GM18508 (cell line): ENCODE measurements at regions not wholly inside any gene's neighbourhood (a gene's known extent, or its start where the extent isn't known, plus 50 kb on each side); places are given as distances from the start of the nearest gene placed in this dataset.

Experiments
- ATAC-seq: cut with Tn5 transposase; IDR thresholded peaks from one replicate; pipeline ENCODE4 v1.9.1; 2021; ENCODE audit warnings: moderate number of reproducible peaks; ENCODE audit not compliant: insufficient read depth, unreplicated experiment

GRCh38 chr6:19299129-19299528 lies 538.0 kb upstream of the ID4 start:
- ATAC-seq: no peak

GRCh38 chr6:19301980-19302379 lies 535.2 kb upstream of the ID4 start:
- no peak for ATAC-seq

DNA sequence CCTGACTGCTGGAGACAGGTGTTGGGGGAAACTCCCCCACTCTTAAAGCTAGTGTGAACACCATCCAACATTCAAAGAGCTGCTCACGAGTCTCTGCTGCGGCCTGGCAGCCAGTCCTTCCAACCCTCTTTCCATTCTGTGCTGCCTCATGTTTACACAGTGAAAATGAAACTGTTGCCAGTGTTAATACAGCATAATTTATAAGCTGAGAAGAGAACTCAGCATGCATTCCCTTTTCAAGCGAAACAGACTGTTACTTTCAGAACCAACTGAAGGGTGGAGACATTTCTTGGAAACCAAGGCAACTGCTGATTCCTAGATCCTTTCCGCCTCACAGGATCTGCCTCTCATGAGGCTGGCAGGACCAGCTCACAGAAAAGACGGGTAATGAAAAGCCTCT lies 533.8 kb upstream of the ID4 start:
- no peak for ATAC-seq

DNA sequence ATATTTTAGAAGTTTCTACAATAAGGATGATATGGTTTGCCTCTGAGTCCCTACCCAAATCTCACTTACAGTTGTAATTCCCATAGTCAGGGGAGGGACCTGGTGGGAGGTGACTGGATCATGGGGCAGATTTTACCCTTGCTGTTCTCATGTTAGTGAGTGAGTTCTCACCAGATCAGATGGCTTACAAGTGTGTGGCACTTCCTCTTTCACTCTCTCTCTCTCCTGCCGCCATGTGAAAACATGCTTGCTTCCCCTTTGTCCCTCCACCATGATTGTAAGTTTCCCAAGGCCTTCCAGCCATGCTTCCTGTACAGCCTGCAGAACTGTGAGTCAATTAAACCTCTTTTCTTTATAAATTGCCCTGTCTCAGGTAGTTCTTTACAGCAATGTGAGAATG lies 527.5 kb upstream of the ID4 start:
- no peak for ATAC-seq

DNA sequence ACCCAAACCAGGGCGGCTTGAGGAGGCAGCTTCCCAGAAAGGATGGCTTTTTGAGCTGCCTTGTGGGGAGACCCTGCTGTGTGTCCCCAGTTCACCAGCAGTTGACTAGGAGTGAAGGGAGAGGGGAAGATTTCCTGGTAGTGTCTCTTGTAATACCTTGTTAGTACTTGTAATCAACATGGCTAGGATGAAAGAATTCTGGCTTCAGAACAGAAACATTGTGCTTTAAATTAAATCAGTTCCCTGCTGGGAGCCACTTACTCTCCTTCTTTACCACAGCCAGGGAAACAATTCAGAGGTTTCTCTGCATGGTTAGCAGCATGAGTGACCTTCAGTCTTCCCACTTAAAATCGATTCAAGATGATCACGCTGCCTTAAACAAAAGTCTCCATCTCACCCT lies 525.4 kb upstream of the ID4 start:
- ATAC-seq: no peak

- no peak for ATAC-seq
Measured at GRCh38 chr6:19312241-19312978, 524.8 kb upstream of the ID4 start.

GRCh38 chr6:19317431-19317986 lies 519.7 kb upstream of the ID4 start:
- no peak for ATAC-seq

DNA sequence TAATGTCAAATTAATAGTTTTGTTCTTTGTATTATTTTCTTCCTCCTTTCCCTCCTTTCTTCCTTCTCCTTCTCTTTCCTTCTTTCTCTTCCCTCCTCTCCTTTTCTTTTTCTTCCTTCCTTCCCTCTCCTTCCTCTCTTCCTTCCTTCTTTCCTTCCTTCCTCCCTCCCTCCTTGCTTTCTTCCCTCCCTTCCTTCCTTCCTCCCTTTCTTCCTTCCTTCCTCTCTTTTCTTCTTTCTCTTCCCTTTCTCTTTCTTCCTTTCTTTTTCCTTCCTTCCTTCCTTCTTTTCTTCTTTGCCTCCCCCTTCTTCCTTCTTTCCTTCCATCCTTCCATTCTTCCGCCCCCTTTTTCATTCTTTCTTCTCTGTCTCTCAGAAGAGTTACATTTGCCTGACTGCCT lies 518.2 kb upstream of the ID4 start:
- no peak for ATAC-seq

GRCh38 chr6:19320111-19320581 lies 517.0 kb upstream of the ID4 start:
- no peak for ATAC-seq

- ATAC-seq: no peak
Measured at GRCh38 chr6:19322691-19323485, 514.3 kb upstream of the ID4 start.

GRCh38 chr6:19324376-19324775 lies 512.8 kb upstream of the ID4 start:
- ATAC-seq: no peak

GRCh38 chr6:19325335-19325789 lies 511.8 kb upstream of the ID4 start:
- no peak for ATAC-seq

GRCh38 chr6:19327241-19327640 lies 509.9 kb upstream of the ID4 start:
- no peak for ATAC-seq

GRCh38 chr6:19327661-19328060 lies 509.5 kb upstream of the ID4 start:
- no peak for ATAC-seq

GRCh38 chr6:19329078-19329477 lies 508.1 kb upstream of the ID4 start:
- no peak for ATAC-seq

- ATAC-seq: no peak
Measured at GRCh38 chr6:19331089-19331488, 506.1 kb upstream of the ID4 start.

DNA sequence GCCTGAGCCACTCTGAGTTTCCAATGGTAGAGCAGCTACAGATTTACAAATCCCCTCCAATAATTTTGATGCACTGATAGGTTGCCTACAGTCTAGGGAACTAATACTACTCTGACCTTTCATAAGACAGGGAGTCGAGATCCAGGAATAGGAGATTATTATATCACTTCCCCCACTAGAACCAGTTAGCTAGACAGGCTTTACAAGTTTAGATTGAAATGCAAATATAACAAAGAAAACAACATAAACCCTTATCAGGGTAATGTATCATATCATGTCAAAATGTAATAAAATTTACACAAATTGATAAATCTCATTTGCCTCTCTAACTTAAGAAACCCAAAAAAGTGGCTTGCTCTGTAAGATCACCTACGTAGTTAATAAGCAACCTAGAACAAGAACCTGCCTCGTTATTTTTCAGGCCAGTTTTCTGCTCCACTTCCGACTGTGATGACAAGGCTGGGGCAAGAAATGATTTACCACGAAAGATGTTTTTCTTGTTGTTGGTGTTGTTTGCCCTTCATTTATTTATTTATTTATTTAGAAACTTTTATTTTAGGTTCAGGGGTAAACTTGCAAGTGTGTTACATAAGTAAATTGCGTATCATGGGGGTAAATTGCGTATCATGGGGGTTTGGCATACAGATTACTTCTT lies 504.2 kb upstream of the ID4 start:
- ATAC-seq: no peak

DNA sequence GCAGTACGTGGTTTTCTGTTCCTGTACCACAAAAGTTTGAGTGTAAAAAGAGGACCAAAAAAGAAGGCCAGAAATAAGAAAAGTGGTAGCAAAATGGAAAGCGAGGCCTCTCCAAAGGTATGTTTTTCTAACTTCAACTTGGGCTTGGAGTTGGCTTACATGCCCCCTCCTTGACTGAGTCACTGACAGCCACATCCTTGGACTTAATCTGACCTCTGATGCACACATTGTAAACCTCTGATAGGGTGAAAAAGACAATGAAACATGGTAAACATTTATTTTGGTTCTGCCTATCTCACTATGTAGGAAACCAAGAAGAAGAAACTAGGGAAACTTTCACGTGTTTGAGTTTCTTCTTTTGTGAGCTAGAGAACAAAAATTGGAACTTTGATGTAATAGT lies 503.2 kb upstream of the ID4 start:
- ATAC-seq: no peak

- no peak for ATAC-seq
Measured at GRCh38 chr6:19336579-19336978, 500.6 kb upstream of the ID4 start.

GRCh38 chr6:19337101-19337500 lies 500.1 kb upstream of the ID4 start:
- no peak for ATAC-seq

- ATAC-seq: no peak
Measured at GRCh38 chr6:19342616-19343015, 494.6 kb upstream of the ID4 start.
